ENCODE measurements at regions not wholly inside any gene's neighbourhood (a gene's known extent, or its start where the extent isn't known, plus 50 kb on each side); places are given as distances from the start of the nearest gene placed in this dataset.

GRCh38 chr2:56118474-56118873, 65.3 kb upstream of the CCDC85A start:
- H3K27me3 ChIP-seq: no peaks in the 10 kb centered on the region
- no peaks in the 10 kb centered on the region for H3K36me3 ChIP-seq
- no peak overlapping the region for H3K9ac ChIP-seq (ENCODE audit: low read depth in 2 of 2, low read length in 2 of 2)
- DNase-seq: no peak
- H3K4me3 ChIP-seq: no peak overlapping the region
- intact Hi-C loops (cut with DNase I): no loop called here
- H3K27ac ChIP-seq: no peak overlapping the region
- TF ChIP-seq, protein P1, sequence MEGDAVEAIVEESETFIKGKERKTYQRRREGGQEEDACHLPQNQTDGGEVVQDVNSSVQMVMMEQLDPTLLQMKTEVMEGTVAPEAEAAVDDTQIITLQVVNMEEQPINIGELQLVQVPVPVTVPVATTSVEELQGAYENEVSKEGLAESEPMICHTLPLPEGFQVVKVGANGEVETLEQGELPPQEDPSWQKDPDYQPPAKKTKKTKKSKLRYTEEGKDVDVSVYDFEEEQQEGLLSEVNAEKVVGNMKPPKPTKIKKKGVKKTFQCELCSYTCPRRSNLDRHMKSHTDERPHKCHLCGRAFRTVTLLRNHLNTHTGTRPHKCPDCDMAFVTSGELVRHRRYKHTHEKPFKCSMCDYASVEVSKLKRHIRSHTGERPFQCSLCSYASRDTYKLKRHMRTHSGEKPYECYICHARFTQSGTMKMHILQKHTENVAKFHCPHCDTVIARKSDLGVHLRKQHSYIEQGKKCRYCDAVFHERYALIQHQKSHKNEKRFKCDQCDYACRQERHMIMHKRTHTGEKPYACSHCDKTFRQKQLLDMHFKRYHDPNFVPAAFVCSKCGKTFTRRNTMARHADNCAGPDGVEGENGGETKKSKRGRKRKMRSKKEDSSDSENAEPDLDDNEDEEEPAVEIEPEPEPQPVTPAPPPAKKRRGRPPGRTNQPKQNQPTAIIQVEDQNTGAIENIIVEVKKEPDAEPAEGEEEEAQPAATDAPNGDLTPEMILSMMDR (IDR thresholded peaks at IDR 0.05): no peak
- H3K4me1 ChIP-seq: no peaks in the 10 kb centered on the region
- no peaks in the 10 kb centered on the region for H3K9me3 ChIP-seq

- no peaks in the 10 kb centered on the region for H3K4me1 ChIP-seq
- DNase-seq: no peak
- no peaks in the 10 kb centered on the region for H3K9me3 ChIP-seq
- no peaks in the 10 kb centered on the region for H3K36me3 ChIP-seq
- no peaks in the 10 kb centered on the region for H3K27me3 ChIP-seq
- TF ChIP-seq, protein P1 (IDR thresholded peaks at IDR 0.05): no peak
- no peak overlapping the region for H3K27ac ChIP-seq
- no peak overlapping the region for H3K9ac ChIP-seq (ENCODE audit: low read depth in 2 of 2, low read length in 2 of 2)
- intact Hi-C loops (cut with DNase I): no loop called here
- no peak overlapping the region for H3K4me3 ChIP-seq
Measured at GRCh38 chr2:56121995-56122394, 61.8 kb upstream of the CCDC85A start.

GRCh38 chr2:56123538-56123937, 60.3 kb upstream of the CCDC85A start:
- Histone ChIP-seq H3K4me3 (no peak overlapping the region), H3K4me1 (no peaks in the 10 kb centered on the region), H3K9ac (ENCODE audit: low read depth in 2 of 2, low read length in 2 of 2) (no peak overlapping the region), H3K27me3 (no peaks in the 10 kb centered on the region), H3K27ac (no peak overlapping the region), H3K9me3 (no peaks in the 10 kb centered on the region), H3K36me3 (no peaks in the 10 kb centered on the region)
- TF ChIP-seq, protein P1 (IDR thresholded peaks at IDR 0.05): no peak
- intact Hi-C loops (cut with DNase I): no loop called here
- DNase-seq: no peak

DNA sequence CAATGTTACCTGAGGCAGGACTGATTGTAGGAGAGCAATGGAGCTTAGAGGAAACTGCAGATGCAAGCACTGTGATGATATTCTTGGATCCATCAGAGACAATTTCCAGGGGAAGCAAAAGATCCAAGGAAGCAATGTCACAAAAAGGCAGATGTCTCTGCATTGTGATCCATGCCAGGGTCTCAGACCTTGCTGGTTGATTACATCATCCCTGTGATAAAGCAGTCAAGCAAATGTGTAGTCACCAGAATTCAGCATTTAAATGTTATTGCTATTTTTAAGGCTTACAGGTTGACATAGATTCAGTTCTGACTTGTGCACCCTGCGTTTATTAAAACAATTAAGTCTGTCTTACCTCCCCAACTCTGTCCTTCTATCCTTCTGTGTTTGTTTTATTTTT, 56.8 kb upstream of the CCDC85A start:
- Histone ChIP-seq H3K27ac (no peak overlapping the region), H3K9me3 (no peaks in the 10 kb centered on the region), H3K4me3 (no peak overlapping the region), H3K4me1 (no peaks in the 10 kb centered on the region), H3K9ac (ENCODE audit: low read depth in 2 of 2, low read length in 2 of 2) (no peak overlapping the region), H3K27me3 (no peaks in the 10 kb centered on the region), H3K36me3 (no peaks in the 10 kb centered on the region)
- intact Hi-C loops (cut with DNase I): no loop called here
- TF ChIP-seq, protein P1 (IDR thresholded peaks at IDR 0.05): no peak
- no peak for DNase-seq

GRCh38 chr2:56127463-56128152, 56.2 kb upstream of the CCDC85A start:
- H3K36me3 ChIP-seq: no peaks in the 10 kb centered on the region
- no peaks in the 10 kb centered on the region for H3K4me1 ChIP-seq
- no peak overlapping the region for H3K4me3 ChIP-seq
- intact Hi-C loops (cut with DNase I): no loop called here
- TF ChIP-seq, protein P1 (IDR thresholded peaks at IDR 0.05): no peak
- H3K27ac ChIP-seq: no peak overlapping the region
- no peak for DNase-seq
- no peak overlapping the region for H3K9ac ChIP-seq (ENCODE audit: low read depth in 2 of 2, low read length in 2 of 2)
- no peaks in the 10 kb centered on the region for H3K27me3 ChIP-seq
- no peaks in the 10 kb centered on the region for H3K9me3 ChIP-seq

Measured in colonic mucosa (tissue), 4 donors.